NT2/D1 (cell line): ENCODE measurements at regions not wholly inside any gene's neighbourhood (a gene's known extent, or its start where the extent isn't known, plus 50 kb on each side); places are given as distances from the start of the nearest gene placed in this dataset.

ENCODE experiments used
- YY1 ChIP-seq: IDR thresholded peaks from 2 replicates; pipeline ENCODE4 v1.6.1; 2011; ENCODE audit not compliant: insufficient read length, insufficient read depth
- ZNF274 ChIP-seq: IDR thresholded peaks from 2 replicates; pipeline ENCODE4 v1.6.1; 2011; ENCODE audit warnings: mild to moderate bottlenecking, low read depth, low read length

DNA sequence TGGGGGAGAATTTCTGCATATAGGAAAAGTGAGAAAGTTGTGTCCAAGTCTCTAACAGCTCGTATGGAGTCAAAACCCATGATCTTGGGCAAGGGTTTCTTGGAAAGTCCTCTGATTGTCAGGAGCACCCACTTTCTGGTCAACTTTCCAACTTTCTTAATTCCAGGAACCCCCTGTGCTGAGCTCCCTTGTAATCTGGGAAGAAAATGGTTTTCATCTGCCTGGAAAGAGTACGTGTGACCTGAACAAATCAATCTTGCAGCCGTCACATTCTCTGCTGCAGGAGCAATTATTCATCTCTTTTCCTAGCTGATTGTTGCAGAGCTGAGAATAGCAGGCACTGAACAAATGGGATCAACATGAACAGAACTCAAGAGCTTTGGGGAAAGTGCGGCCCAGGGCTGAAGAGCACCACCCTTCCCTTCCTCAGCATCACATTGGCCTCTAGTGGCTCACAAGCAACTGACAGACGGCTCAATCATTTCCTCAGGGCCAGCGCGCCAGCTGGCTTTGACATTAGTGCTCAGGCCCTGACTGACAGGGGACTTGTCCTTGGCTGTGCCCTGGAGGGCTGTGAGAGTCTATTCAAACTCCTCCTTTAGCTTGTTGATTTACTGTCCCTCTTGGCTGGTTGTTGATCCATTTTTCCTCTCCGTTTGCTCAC is 295.2 kb downstream of the HLX start:
- TF ChIP-seq YY1 (no peak), ZNF274 (no peak)
